ENCODE measurements at regions not wholly inside any gene's neighbourhood (a gene's known extent, or its start where the extent isn't known, plus 50 kb on each side); places are given as distances from the start of the nearest gene placed in this dataset.

DNA sequence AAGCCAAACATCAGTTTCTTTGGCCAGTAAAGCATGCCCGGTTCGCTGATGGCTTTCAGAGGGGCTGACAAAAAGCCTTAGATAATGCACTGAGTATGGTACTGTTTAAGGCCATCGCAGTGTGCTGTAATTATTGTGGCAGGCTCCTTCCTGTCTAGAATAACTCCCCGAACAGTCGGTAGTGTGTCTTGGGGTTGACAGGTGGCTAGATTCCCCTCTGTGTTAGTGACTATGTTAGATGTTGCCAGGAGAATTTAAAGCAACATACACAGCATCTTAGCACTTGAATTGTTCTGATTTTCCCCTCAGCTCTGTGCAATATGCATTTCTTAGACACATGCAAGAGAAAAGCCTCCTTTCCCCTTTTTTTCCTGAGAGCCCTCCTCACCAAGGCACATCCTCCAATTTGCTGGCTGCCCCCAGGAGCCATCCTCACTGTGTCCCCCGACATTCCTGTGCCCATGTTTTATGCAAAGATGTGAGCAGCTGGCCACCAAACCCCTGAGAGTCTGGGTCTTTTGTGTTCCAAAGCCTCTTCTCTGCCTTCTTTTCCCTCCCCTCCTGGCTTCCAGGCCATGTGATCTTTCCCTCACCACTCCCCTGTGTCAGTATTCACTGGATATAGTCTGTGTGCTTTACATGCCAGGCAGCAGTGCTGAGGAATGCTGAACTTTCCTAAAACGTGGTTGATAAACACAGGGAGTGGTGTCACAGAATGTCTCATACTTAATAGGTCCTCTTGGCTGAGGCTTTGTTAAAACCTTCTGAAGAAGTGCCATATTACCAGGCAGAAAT lies 331.5 kb downstream of the HRH4 start:
- Histone ChIP-seq H3K4me2 (no peak overlapping the region), H3K27ac (no peak overlapping the region), H3K4me1 (no peaks in the 10 kb centered on the region), H3K9me3 (no peaks in the 10 kb centered on the region), H3K4me3 (no peak overlapping the region)
- WGBS (ENCODE audit: missing lambda C conversion rate) = 25% methylated on average over 7 of the region's 7 CpGs
- TF ChIP-seq, protein P1, sequence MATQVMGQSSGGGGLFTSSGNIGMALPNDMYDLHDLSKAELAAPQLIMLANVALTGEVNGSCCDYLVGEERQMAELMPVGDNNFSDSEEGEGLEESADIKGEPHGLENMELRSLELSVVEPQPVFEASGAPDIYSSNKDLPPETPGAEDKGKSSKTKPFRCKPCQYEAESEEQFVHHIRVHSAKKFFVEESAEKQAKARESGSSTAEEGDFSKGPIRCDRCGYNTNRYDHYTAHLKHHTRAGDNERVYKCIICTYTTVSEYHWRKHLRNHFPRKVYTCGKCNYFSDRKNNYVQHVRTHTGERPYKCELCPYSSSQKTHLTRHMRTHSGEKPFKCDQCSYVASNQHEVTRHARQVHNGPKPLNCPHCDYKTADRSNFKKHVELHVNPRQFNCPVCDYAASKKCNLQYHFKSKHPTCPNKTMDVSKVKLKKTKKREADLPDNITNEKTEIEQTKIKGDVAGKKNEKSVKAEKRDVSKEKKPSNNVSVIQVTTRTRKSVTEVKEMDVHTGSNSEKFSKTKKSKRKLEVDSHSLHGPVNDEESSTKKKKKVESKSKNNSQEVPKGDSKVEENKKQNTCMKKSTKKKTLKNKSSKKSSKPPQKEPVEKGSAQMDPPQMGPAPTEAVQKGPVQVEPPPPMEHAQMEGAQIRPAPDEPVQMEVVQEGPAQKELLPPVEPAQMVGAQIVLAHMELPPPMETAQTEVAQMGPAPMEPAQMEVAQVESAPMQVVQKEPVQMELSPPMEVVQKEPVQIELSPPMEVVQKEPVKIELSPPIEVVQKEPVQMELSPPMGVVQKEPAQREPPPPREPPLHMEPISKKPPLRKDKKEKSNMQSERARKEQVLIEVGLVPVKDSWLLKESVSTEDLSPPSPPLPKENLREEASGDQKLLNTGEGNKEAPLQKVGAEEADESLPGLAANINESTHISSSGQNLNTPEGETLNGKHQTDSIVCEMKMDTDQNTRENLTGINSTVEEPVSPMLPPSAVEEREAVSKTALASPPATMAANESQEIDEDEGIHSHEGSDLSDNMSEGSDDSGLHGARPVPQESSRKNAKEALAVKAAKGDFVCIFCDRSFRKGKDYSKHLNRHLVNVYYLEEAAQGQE (IDR thresholded peaks at IDR 0.05) = no peak
- TF ChIP-seq RARB (CRISPR knock-in tag; IDR thresholded peaks at IDR 0.05) (no peak), MAFK (IDR thresholded peaks at IDR 0.05; ENCODE audit: partially characterized antibody) (no peak), ESRRA (IDR thresholded peaks at IDR 0.05; ENCODE audit: borderline replicate concordance, low read length) (no peak), CHD4 (IDR thresholded peaks at IDR 0.05; ENCODE audit: borderline replicate concordance) (no peak), JUNB (IDR thresholded peaks at IDR 0.05) (no peak), SREBF2 (IDR thresholded peaks at IDR 0.05) (no peak), FOXS1 (CRISPR knock-in tag; IDR thresholded peaks at IDR 0.05) (no peak), RCOR1 (IDR thresholded peaks at IDR 0.05; ENCODE audit: low read depth, low read length) (no peak), GATA3 (IDR thresholded peaks at IDR 0.05; ENCODE audit: borderline replicate concordance) (no peak)
- TF ChIP-seq, protein P2, sequence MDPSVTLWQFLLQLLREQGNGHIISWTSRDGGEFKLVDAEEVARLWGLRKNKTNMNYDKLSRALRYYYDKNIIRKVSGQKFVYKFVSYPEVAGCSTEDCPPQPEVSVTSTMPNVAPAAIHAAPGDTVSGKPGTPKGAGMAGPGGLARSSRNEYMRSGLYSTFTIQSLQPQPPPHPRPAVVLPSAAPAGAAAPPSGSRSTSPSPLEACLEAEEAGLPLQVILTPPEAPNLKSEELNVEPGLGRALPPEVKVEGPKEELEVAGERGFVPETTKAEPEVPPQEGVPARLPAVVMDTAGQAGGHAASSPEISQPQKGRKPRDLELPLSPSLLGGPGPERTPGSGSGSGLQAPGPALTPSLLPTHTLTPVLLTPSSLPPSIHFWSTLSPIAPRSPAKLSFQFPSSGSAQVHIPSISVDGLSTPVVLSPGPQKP (IDR thresholded peaks at IDR 0.05; ENCODE audit: low read depth, low read length) = no peak
- TF ChIP-seq, protein P3, sequence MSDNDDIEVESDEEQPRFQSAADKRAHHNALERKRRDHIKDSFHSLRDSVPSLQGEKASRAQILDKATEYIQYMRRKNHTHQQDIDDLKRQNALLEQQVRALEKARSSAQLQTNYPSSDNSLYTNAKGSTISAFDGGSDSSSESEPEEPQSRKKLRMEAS (IDR thresholded peaks at IDR 0.05) = no peak
- TF ChIP-seq, protein P4, sequence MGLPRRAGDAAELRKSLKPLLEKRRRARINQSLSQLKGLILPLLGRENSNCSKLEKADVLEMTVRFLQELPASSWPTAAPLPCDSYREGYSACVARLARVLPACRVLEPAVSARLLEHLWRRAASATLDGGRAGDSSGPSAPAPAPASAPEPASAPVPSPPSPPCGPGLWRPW (IDR thresholded peaks at IDR 0.05) = no peak
- DNase-seq (ENCODE audit: low read depth in 1 of 2, low spot score in 1 of 2) (no peak), ATAC-seq (no peak), FAIRE-seq (no peak)
- POLR2A ChIA-PET = no interaction called here
- CTCF ChIA-PET = no interaction called here

DNA sequence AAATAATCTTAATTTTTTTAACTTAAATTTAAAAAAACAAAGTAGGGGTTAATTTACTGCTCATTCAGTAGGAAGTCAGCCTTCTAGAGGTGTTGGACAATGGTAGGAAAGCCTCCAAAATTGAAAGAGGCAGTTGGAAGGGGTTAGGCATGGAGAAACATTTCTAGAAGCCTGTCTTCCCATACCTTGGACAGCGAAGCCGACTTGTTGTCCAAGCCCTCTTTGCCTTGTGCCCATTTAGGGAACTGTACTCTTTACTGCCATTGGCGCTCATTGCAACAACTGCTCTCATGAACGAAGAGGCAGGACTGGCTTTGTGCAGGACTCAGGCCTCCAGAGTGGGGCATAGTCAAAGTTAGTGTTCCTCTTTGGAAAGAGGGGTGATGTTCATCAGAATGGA lies 333.3 kb downstream of the HRH4 start:
- Histone ChIP-seq H3K4me2 (no peak overlapping the region), H3K4me1 (no peaks in the 10 kb centered on the region), H3K9me3 (no peaks in the 10 kb centered on the region), H3K4me3 (no peak overlapping the region), H3K27ac (no peak overlapping the region)
- CTCF ChIA-PET = no interaction called here
- 6% methylated on average over 4 of the region's 4 CpGs for WGBS (ENCODE audit: missing lambda C conversion rate)
- POLR2A ChIA-PET = no interaction called here
- FAIRE-seq (no peak), ATAC-seq (no peak), DNase-seq (ENCODE audit: low read depth in 1 of 2, low spot score in 1 of 2) (no peak)
- TF ChIP-seq JUNB (IDR thresholded peaks at IDR 0.05) (no peak), JUN (IDR thresholded peaks at IDR 0.05) (no peak), HOXA7 (CRISPR knock-in tag; IDR thresholded peaks at IDR 0.05) (no peak), FOSB (CRISPR knock-in tag; IDR thresholded peaks at IDR 0.05) (no peak), CHD2 (IDR thresholded peaks at IDR 0.05; ENCODE audit: low read length, partially characterized antibody) (no peak), KDM5A (IDR thresholded peaks at IDR 0.05) (no peak), SREBF2 (IDR thresholded peaks at IDR 0.05) (no peak), EHF (CRISPR knock-in tag; IDR thresholded peaks at IDR 0.05) (no peak), GATA3 (IDR thresholded peaks at IDR 0.05; ENCODE audit: borderline replicate concordance) (no peak)
- TF ChIP-seq, protein P4 (IDR thresholded peaks at IDR 0.05) = no peak
- TF ChIP-seq, protein P5, sequence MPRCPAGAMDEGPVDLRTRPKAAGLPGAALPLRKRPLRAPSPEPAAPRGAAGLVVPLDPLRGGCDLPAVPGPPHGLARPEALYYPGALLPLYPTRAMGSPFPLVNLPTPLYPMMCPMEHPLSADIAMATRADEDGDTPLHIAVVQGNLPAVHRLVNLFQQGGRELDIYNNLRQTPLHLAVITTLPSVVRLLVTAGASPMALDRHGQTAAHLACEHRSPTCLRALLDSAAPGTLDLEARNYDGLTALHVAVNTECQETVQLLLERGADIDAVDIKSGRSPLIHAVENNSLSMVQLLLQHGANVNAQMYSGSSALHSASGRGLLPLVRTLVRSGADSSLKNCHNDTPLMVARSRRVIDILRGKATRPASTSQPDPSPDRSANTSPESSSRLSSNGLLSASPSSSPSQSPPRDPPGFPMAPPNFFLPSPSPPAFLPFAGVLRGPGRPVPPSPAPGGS (IDR thresholded peaks at IDR 0.05) = no peak
- TF ChIP-seq, protein P6, sequence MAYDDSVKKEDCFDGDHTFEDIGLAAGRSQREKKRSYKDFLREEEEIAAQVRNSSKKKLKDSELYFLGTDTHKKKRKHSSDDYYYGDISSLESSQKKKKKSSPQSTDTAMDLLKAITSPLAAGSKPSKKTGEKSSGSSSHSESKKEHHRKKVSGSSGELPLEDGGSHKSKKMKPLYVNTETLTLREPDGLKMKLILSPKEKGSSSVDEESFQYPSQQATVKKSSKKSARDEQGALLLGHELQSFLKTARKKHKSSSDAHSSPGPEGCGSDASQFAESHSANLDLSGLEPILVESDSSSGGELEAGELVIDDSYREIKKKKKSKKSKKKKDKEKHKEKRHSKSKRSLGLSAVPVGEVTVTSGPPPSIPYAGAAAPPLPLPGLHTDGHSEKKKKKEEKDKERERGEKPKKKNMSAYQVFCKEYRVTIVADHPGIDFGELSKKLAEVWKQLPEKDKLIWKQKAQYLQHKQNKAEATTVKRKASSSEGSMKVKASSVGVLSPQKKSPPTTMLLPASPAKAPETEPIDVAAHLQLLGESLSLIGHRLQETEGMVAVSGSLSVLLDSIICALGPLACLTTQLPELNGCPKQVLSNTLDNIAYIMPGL (CRISPR knock-in tag; IDR thresholded peaks at IDR 0.05; ENCODE audit: borderline replicate concordance) = no peak

All from A549 (cell line).